BJ (cell line): ENCODE measurements at regions not wholly inside any gene's neighbourhood (a gene's known extent, or its start where the extent isn't known, plus 50 kb on each side); places are given as distances from the start of the nearest gene placed in this dataset.

Source experiments
- CTCF ChIA-PET: fragments of 350-600 bp; formaldehyde crosslinking; extraction: SDS; loops from one replicate; lab custom pipeline; 2021; ENCODE audit warnings: antibody characterized with exemption, inconsistent platforms; lab: Yijun Ruan, JAX
- POLR2A ChIA-PET: fragments of 300-600 bp; sonication (Branson Sonifier 250); formaldehyde crosslinking; extraction: SDS; loops from one replicate; lab custom pipeline; 2021; ENCODE audit warnings: antibody characterized with exemption; lab: Charles Lee
- DNase-seq: peaks from one replicate; pipeline ENCODE4 v3.0.0-alpha.2; 2011; ENCODE audit warnings: low read depth
- H3K27me3 ChIP-seq: 2 replicates; pipeline ENCODE4 v1.6.0; 2011; ENCODE audit warnings: low read length; ENCODE audit not compliant: control insufficient read depth, insufficient read depth
- H3K36me3 ChIP-seq: 2 replicates; pipeline ENCODE4 v1.5.1; 2011; ENCODE audit warnings: low read length; ENCODE audit not compliant: control insufficient read depth, insufficient read depth
- H3K4me3 ChIP-seq: 2 replicates; pipeline ENCODE4 v1.5.1; 2011; ENCODE audit warnings: low read depth, mild to moderate bottlenecking, control low read depth, low read length
- TF ChIP-seq, protein P1 (sequence below): IDR thresholded peaks from 2 replicates; pipeline ENCODE4 v1.5.1; 2011; ENCODE audit warnings: low read depth, mild to moderate bottlenecking, control low read depth, inconsistent platforms, low read length, moderate library complexity; ENCODE audit not compliant: insufficient read depth

DNA sequence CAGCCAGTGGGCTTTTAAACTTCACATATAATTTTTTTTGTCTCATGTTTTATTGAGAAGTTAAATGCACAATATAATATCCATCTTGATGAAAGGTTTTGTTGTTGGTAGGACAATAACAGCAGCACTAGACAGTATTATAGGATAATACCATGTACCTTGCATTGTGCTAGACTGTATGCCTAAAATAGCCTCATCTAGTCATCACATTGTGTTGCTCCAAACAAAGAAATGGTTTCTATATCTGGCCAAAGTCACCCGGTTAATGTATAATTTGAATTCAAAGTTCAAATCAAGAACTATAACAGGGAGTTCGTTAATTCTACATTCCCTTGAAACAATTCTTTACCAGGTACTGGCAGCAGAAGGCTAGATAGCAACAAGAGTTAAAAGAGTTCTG, 104.9 kb downstream of the KCNJ2 start:
- ChIA-PET CTCF (no interaction called here), POLR2A (no interaction called here)
- TF ChIP-seq, protein P1, sequence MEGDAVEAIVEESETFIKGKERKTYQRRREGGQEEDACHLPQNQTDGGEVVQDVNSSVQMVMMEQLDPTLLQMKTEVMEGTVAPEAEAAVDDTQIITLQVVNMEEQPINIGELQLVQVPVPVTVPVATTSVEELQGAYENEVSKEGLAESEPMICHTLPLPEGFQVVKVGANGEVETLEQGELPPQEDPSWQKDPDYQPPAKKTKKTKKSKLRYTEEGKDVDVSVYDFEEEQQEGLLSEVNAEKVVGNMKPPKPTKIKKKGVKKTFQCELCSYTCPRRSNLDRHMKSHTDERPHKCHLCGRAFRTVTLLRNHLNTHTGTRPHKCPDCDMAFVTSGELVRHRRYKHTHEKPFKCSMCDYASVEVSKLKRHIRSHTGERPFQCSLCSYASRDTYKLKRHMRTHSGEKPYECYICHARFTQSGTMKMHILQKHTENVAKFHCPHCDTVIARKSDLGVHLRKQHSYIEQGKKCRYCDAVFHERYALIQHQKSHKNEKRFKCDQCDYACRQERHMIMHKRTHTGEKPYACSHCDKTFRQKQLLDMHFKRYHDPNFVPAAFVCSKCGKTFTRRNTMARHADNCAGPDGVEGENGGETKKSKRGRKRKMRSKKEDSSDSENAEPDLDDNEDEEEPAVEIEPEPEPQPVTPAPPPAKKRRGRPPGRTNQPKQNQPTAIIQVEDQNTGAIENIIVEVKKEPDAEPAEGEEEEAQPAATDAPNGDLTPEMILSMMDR = no peak
- no peak overlapping the region for H3K4me3 ChIP-seq
- no peaks in the 10 kb centered on the region for H3K27me3 ChIP-seq
- no peaks in the 10 kb centered on the region for H3K36me3 ChIP-seq
- DNase-seq = no peak

DNA sequence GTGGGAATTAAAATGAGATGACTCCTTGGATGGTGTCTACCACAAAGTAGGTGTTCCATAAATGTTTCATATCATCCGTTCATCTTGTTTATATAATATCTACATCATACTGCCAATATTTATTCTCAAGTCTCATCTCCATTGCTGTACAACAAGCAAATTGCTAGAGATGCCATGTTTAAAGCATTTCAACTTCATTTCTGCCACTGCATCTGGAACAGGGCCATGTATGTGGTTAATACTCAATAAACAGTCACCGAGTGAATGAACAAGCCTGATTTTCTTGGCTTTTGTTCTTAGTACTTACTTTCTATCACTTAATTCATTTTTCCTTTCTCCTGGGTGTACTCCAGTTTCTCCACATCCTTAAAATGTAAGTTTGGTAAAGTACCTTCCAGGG, 107.6 kb downstream of the KCNJ2 start:
- TF ChIP-seq, protein P1 = no peak
- CTCF ChIA-PET = no interaction called here
- DNase-seq = no peak
- H3K36me3 ChIP-seq = no peaks in the 10 kb centered on the region
- no peak overlapping the region for H3K4me3 ChIP-seq
- POLR2A ChIA-PET = no interaction called here
- no peaks in the 10 kb centered on the region for H3K27me3 ChIP-seq

DNA sequence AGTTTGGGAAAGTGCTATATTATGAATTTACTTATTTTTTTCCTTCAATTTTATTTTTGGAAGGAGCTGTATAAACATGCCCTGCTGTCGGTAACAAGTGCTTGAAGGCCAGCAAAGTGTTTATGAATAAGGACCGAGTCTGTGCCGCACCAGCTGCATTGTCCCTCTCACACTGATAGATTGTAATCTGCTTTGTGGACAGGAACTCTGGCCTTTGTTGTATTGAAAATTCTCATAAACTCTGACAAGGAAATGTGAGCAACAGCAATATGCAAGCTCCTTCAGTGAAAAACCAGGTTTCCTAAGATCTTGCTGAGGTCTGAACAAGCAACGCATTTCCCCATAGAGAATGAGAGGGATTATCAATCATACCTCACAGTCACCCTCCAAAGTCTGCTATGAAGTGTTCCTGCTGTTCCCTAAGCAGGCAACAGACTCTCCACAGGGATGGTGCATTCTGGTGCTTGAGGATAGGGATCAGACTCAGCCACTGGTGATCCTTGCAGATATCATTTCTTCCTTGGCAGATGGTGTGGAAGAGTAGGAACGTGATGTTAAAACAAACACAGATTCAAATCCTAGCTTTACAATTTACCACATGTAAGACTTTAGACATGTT, 109.6 kb downstream of the KCNJ2 start:
- H3K36me3 ChIP-seq = no peaks in the 10 kb centered on the region
- TF ChIP-seq, protein P1 = no peak
- ChIA-PET POLR2A (no interaction called here), CTCF (no interaction called here)
- no peaks in the 10 kb centered on the region for H3K27me3 ChIP-seq
- no peak overlapping the region for H3K4me3 ChIP-seq
- DNase-seq = no peak

DNA sequence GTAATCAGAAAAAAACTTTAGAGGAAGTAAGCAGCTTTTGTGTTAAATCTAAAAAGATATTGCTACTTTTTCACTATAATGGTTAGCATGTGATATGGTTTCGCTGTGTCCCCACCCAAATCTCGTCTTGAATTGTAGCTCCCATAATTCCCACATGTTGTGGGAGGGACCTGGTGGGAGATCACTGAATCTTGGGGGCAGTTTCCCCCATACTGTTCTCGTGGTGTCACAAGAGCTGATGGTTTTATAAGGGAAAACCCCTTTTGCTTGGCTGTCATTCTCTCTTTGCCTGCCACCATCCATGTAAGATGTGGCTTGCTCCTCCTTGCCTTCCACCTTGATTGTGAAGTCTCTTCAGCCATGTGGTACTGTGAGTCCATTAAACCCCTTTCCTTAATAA, 117.1 kb downstream of the KCNJ2 start:
- TF ChIP-seq, protein P1 = no peak
- POLR2A ChIA-PET = no interaction called here
- Histone ChIP-seq H3K27me3 (no peaks in the 10 kb centered on the region), H3K4me3 (no peak overlapping the region), H3K36me3 (no peaks in the 10 kb centered on the region)
- DNase-seq = no peak
- CTCF ChIA-PET = no interaction called here

DNA sequence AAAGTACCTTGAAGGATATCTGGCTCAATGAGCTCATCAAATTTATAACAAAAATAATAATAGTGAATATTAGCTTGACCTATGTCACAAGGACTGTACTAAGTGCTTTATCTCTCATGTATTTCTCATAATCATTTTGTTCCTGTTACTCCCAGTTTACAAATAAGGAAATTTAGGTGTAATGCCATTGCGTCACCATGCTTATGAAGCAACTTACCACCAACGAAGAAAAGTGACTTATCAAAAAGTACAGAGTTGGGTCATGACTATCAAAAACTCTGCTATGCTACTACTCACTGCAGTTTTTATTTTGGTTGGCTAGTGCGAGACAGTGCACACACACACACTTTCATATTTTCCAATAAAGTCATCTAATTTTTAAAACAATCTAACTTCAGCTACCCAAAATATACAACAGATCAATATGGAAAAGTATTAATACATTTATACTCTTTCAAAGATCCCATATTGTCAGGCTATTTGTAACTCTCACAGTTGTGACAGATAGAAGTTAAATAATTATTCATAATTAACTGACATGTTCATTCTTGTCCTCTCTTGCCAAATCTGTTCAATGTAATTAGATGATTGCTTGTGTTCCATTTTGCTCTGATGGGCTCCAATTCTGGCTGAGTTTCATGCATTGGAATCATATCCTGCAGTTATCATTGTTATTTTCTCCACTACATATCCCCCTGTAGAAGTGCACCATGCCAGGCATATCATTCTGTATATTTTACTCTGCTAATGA, 119.4 kb downstream of the KCNJ2 start:
- CTCF ChIA-PET = no interaction called here
- POLR2A ChIA-PET = no interaction called here
- H3K36me3 ChIP-seq = no peaks in the 10 kb centered on the region
- H3K4me3 ChIP-seq = no peak overlapping the region
- TF ChIP-seq, protein P1 = no peak
- DNase-seq = no peak
- H3K27me3 ChIP-seq = no peaks in the 10 kb centered on the region
